Lung (tissue), 11 donors: ENCODE measurements at regions not wholly inside any gene's neighbourhood (a gene's known extent, or its start where the extent isn't known, plus 50 kb on each side); places are given as distances from the start of the nearest gene placed in this dataset.

ENCODE experiments used
- ATAC-seq: fragments of 200-7000 bp; cut with Tn5 transposase; one replicate; pipeline ENCODE4 v1.9.1; 2020; ENCODE audit warnings: moderate number of reproducible peaks; ENCODE audit not compliant: insufficient read depth, low FRiP score
- DNase-seq, 3 donors: peaks; one replicate each; pipeline ENCODE4 v3.0.0-alpha.2; 2013 to 2017
- H3K27ac ChIP-seq, 2 donors: one replicate each; pipeline ENCODE4 v1.5.1; 2013; ENCODE audit warnings: mild to moderate bottlenecking in 2 of 2, moderate library complexity in 2 of 2, control low read depth in 1 of 2, inconsistent platforms in 1 of 2, low read depth in 1 of 2, low read length in 1 of 2
- H3K27me3 ChIP-seq, 3 donors: one replicate each; pipeline ENCODE4 v1.5.1; 2013; ENCODE audit warnings: low read length in 2 of 3; ENCODE audit not compliant: control insufficient read depth in 3 of 3, insufficient read depth in 3 of 3
- H3K36me3 ChIP-seq, 4 donors: one replicate each; pipeline ENCODE4 v1.5.1; 2013; ENCODE audit warnings: low read length in 4 of 4, mild to moderate bottlenecking in 1 of 4, moderate library complexity in 1 of 4; ENCODE audit not compliant: control insufficient read depth in 4 of 4, insufficient read depth in 4 of 4
- H3K4me1 ChIP-seq, 5 donors: one replicate each; pipeline ENCODE4 v1.5.1; 2013; ENCODE audit warnings: low read length in 5 of 5, mild to moderate bottlenecking in 2 of 5, moderate library complexity in 1 of 5; ENCODE audit not compliant: control insufficient read depth in 5 of 5, insufficient read depth in 5 of 5
- H3K4me3 ChIP-seq: one replicate; pipeline ENCODE4 v1.5.1; 2013; ENCODE audit warnings: mild to moderate bottlenecking, control low read depth, moderate library complexity
- H3K9ac ChIP-seq, 2 donors: one replicate each; pipeline ENCODE4 v1.5.1; 2013; ENCODE audit warnings: low read length in 2 of 2, control low read depth in 1 of 2; ENCODE audit not compliant: insufficient read depth in 1 of 2
- H3K9me3 ChIP-seq, 4 donors: one replicate each; pipeline ENCODE4 v1.5.1; 2013; ENCODE audit warnings: low read length in 3 of 4, mild to moderate bottlenecking in 1 of 4, moderate library complexity in 1 of 4; ENCODE audit not compliant: control insufficient read depth in 4 of 4, insufficient read depth in 3 of 4
- WGBS, 2 donors: extraction: QIAGEN DNeasy Blood & Tissue Kit; methylation state at CpG; one replicate each; pipeline ENCODE4 v1.1.7; 2013; 5-methylcytosine and 5-hydroxymethylcytosine counted together
- TF ChIP-seq, protein P1 (sequence below): IDR thresholded peaks from 2 replicates; pipeline ENCODE4 v1.5.1; 2012; ENCODE audit warnings: mild to moderate bottlenecking; ENCODE audit errors: control extremely low read depth, extremely low read depth
- donor health status: control.
- donor health status: control.
- donor health status: Bipolar disorder and iron deficiency.
- donor health status: healthy.
- donor health status: DM: yes; HTN: yes; CAD: no.

DNA sequence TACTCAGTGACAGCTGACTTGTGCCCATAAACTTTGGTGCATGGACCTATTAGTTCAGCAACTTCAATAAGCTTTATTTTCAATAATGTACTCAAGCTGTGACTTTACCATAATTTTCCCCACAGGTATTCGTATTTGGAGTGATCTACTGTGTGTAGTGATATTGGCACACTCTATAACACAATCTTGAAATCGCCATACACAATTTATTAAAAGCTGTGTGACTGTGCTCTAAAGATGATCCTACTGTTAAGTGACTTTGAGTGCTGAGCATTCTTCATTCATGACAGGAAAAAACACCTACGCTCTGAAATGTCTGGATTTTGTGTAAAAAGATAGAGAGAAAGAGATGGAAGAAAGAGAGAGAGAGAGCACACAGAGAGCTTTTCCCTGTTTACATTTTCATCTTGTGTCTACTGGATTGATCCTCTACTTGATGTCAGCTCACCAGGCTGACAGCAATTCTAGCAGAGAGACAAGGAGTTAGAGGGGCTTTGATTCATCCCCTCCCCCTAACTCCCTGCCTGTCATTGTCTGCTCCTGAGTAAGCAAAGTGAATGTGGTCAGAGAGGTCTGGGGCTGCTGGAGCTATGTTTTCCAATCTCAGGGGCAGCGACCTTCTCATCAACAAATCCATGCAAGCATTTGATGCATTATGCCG lies 538.7 kb upstream of the POU3F2 start:
- TF ChIP-seq, protein P1, sequence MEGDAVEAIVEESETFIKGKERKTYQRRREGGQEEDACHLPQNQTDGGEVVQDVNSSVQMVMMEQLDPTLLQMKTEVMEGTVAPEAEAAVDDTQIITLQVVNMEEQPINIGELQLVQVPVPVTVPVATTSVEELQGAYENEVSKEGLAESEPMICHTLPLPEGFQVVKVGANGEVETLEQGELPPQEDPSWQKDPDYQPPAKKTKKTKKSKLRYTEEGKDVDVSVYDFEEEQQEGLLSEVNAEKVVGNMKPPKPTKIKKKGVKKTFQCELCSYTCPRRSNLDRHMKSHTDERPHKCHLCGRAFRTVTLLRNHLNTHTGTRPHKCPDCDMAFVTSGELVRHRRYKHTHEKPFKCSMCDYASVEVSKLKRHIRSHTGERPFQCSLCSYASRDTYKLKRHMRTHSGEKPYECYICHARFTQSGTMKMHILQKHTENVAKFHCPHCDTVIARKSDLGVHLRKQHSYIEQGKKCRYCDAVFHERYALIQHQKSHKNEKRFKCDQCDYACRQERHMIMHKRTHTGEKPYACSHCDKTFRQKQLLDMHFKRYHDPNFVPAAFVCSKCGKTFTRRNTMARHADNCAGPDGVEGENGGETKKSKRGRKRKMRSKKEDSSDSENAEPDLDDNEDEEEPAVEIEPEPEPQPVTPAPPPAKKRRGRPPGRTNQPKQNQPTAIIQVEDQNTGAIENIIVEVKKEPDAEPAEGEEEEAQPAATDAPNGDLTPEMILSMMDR = no peak
- no peaks in the 10 kb centered on the region for H3K36me3 ChIP-seq
- no peak overlapping the region for H3K9ac ChIP-seq
- no peaks in the 10 kb centered on the region for H3K27me3 ChIP-seq
- WGBS, 2 donors = 39 to 51% methylated on average over 5 of the region's 5 CpGs
- no peak overlapping the region for H3K4me3 ChIP-seq
- no peaks in the 10 kb centered on the region for H3K9me3 ChIP-seq
- no peaks in the 10 kb centered on the region for H3K4me1 ChIP-seq
- no peak for ATAC-seq
- no peak overlapping the region for H3K27ac ChIP-seq
- no peak for DNase-seq

DNA sequence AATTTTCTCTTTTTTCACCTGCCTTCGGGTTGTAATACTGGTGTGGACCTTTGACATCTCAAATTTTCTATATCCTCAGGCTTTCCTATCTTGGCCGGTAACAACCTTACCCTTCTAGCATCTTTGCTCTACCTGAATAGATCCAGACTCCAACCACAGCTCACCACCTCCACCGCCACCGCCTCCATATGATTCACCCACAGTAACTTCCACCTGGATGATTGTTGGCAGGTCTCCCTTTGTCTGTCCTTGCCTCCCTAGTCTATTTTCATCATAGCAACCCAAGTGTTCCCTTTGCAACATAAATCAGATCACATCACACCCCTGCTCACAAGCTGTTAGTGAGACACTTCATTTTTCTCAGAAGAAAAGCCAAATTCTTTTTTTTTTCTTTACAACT lies 525.8 kb upstream of the POU3F2 start:
- Histone ChIP-seq H3K27me3 (no peaks in the 10 kb centered on the region), H3K4me1 (no peaks in the 10 kb centered on the region), H3K27ac (no peak overlapping the region), H3K9ac (no peak overlapping the region), H3K9me3 (peaks cover 0 to 7% (median 0%) of the 10 kb centered on the region in 4 donors), H3K4me3 (no peak overlapping the region), H3K36me3 (no peaks in the 10 kb centered on the region)
- ATAC-seq (no peak), DNase-seq (no peak)
- TF ChIP-seq, protein P1 = no peak
- 89 to 93% methylated on average over 4 of the region's 4 CpGs for WGBS, 2 donors

DNA sequence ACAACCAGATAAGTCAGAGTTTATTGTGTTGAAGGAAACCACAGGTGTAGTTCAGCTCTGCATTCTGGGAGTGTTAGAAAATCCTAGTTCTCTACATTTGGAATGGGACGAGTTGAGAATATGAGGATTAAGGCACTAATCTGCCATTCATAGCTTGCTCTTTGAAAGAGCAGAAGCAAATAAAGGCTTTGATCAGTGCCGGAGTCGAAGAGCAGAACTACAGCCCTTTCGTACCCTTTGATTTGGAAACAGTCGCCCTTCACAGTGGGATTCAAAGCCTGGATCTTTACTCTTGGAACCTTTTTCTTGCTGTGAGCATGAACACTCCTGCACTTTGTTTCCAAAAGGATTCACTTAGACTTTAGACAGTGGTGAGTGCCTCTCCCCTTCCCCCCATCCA lies 523.9 kb upstream of the POU3F2 start:
- WGBS, 2 donors = 77 to 85% methylated on average over 5 of the region's 5 CpGs
- no peak for ATAC-seq

More for the DNA sequence above, 523.9 kb upstream of the POU3F2 start:
- H3K9ac ChIP-seq = no peak overlapping the region
- H3K36me3 ChIP-seq = no peaks in the 10 kb centered on the region
- H3K27me3 ChIP-seq = no peaks in the 10 kb centered on the region
- no peak for DNase-seq
- TF ChIP-seq, protein P1 = no peak
- H3K27ac ChIP-seq = no peak overlapping the region
- no peaks in the 10 kb centered on the region for H3K9me3 ChIP-seq
- H3K4me1 ChIP-seq = no peaks in the 10 kb centered on the region
- H3K4me3 ChIP-seq = no peak overlapping the region
